ENCODE measurements at regions not wholly inside any gene's neighbourhood (a gene's known extent, or its start where the extent isn't known, plus 50 kb on each side); places are given as distances from the start of the nearest gene placed in this dataset.

DNA sequence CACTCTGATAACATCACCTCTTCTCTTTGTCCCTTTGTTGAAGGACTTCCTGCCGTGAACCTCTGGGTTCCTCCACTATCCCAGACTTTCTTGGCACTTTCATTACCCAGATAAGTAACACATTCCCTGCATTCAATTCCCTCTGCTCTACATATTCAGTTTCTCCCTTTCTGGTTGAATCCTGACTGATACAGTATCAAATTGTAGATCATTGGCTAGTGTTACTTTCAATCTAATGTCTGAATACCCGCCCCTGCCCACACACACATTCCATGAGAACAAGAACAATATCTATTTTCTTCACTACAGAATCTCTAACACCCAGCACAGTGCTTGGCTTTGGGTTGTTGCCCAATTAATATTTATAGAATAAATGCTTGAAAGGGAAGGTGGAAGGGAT, 163.5 kb downstream of the ABHD5 start:
- TF ChIP-seq EZH2 (IDR thresholded peaks at IDR 0.05; ENCODE audit: insufficient read depth, poor library complexity, severe bottlenecking) (no peak), EZH2phosphoT487 (IDR thresholded peaks at IDR 0.05; ENCODE audit: insufficient read depth, low read depth) (no peak)

Data from GM23248 (cell line).